GM13977 (cell line): ENCODE measurements at regions not wholly inside any gene's neighbourhood (a gene's known extent, or its start where the extent isn't known, plus 50 kb on each side); places are given as distances from the start of the nearest gene placed in this dataset.

Experiments used
- DNase-seq: peaks from one replicate; pipeline ENCODE4 v3.0.0; 2012; ENCODE audit warnings: low spot score
- CTCF ChIP-seq: IDR thresholded peaks from 2 replicates; pipeline ENCODE4 v1.5.1; 2012; ENCODE audit warnings: mild to moderate bottlenecking, control low read depth; ENCODE audit not compliant: insufficient read depth; ENCODE audit errors: extremely low read depth, missing control alignments
- in situ Hi-C: fragments of 300-500 bp; cut with MboI; formaldehyde crosslinking; loops from one replicate; pipeline ENCODE4 v1.12.0; 2022; ENCODE audit warnings: low sequenced_read_pairs, low pct_unique_long_range_greater_than_20kb, mixed read lengths, inconsistent platforms; ENCODE audit not compliant: unreplicated experiment

DNA sequence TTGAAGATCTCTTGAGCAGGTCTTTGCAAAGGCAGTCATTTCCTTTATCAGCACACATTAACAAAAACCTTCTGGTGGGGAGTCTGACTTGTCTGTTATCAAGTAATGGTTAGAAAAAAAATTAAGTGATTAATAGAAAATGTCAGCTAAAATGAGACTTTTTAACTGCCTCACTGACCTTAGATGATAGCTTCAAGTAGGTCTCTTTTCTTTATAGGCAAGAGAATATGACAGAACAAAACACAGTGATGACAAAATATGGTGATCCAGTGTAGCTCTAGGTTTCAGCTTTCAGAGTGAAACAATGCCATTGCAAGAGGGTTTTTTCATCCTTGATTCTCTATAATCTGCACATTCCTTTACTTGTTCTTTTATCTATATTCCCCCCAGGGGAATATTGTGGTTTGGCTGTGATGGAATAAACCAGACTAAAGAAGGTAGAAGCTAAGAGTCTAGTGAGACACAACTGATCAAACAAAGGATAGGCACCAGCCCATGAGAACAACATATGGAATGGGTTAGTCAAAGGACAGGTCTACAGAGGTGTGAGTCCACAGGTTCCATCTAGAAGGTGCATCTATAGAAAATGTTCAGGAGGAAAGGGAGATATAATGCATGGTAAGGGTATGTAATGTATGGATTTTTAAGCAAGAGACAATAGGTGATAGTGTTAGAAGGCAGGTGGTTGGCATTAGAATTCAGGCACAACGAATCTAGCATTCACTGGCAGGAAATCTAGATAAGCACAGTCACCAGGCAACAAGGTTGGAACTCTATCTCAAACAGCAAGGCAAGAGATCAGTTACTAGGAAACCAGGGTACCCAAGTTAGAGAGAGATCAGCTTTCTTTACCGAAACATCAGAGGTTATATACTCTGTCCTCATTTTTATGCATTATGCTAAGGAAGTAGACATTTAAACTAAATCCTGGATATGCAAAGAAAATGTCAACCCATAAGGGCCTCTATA is 228.9 kb upstream of the SMLR1 start:
- no peak for DNase-seq
- in situ Hi-C loops = no loop called here
- TF ChIP-seq CTCF = no peak

DNA sequence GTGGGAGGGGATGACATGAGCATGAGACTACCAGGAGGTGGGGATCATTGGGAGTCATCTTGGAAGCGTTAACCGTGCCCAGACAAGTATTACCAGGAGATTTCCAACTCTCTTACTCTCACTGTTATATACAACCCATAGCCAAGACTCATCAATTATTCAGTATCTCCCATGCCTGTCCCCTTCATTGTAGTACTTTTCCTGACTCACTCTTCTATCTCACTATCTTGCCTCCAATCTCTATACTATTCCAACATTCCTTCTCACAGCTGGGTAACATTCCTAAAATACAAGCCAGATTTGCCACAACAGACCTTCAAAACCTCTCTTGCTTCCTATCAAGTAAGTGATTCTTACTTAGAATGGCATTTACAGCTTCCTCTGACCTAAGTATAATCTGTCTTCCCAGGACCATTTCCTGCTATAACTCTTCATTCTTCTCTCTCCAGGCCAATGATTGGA is 226.3 kb upstream of the SMLR1 start:
- DNase-seq = no peak
- no peak for TF ChIP-seq CTCF
- in situ Hi-C loops = no loop called here

DNA sequence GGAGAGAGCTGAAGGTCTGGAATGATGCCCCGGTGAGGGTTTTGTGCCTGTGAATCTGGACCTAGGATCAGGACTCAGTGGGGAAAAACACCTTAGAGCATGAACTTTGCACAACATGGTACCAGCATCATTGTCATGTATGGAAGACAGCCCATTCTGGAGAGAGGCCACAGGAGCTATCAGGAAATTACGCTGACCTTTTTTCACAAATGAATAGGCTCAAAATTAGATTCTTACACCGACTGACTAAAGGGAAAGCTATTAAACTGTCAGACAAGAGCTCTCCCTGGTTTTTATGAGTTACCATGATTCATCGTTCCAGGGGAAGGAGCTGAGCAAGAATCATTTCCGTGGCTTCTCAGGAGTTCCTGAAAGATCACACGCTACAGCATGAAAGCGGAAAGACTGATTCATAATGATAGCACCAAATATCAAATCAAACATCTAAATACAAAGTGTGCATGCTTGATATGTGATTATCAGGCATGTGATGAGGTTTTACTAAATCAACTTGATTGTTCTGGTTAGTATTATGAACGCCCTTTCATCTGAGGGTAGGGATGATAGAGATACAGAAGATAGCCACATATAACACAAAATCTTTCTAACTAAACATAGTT is 224.9 kb upstream of the SMLR1 start:
- DNase-seq = no peak

DNA sequence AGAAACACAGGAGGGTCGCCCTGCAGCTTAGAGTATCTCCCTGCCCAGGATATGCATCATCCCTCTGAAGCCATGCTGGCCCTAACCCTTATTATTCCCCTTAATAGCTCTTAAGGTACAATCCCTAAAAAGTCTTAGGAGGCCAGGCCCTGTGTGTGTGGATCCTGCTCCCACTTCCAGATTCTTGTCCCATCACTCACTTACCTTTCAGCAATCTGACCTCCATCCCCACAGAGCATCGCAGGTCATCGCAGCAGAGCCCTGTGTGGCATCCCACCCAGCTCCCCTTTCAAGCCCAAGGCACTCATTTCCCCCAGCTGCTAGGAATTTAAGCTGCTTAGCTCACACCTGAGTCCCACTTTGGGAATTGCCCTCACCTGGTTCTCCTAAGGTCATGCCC is 223.8 kb upstream of the SMLR1 start:
- in situ Hi-C loops = no loop called here
- DNase-seq = no peak
- TF ChIP-seq CTCF = no peak

More for the DNA sequence above, 224.9 kb upstream of the SMLR1 start:
- in situ Hi-C loops = no loop called here
- TF ChIP-seq CTCF = no peak

DNA sequence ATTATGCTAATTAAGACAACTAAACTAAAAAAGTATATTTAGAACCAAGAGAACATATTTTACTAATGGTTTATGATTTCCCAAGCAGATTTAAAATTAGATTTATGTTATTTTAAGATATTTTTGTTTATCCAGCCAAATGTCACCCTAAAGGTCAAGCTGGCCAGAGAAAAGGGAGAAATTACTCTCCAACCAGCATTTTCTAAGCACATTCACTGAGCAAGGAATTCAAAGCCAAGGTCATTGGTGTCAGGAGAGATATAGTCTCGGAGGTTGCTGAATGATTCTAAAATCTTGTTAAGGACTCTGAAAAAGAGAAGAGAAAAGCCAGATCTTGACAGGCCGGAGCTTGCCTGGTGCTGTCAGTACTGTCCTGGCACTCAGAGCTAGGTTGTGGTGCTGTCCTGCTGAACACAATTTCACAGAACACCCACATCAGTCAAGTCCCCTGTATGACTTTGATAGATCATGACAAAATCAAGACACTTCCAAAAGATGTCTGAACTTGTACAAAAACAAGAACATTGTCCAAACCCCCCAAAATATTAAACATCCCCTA is 222.3 kb upstream of the SMLR1 start:
- DNase-seq = no peak
- in situ Hi-C loops = no loop called here
- no peak for TF ChIP-seq CTCF

DNA sequence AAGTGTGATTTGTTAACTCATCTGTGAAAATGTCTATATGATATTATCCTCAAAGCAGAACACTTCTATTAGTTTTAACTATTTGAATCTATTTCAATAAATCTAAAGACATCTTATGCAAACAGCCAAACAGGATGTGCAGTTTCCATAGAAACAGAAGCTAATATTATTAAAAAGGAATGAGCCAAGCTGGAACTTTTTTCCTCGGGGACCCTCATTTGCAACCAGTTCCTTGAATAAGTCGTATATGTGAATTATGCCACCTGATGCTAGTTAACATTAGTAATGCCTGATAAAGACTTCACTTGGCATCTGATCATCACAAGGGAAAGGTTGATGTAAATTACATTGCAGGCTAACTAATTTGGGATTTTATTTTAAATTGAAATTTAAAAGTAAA is 216.9 kb upstream of the SMLR1 start:
- DNase-seq = no peak
- TF ChIP-seq CTCF = no peak
- in situ Hi-C loops = no loop called here
